Neuron (in vitro differentiated cells): ENCODE measurements at regions not wholly inside any gene's neighbourhood (a gene's known extent, or its start where the extent isn't known, plus 50 kb on each side); places are given as distances from the start of the nearest gene placed in this dataset.

Experiments
- H2AFZ ChIP-seq: one replicate; pipeline ENCODE4 v1.6.1; 2013; ENCODE audit warnings: low read depth, mild to moderate bottlenecking, inconsistent platforms, low read length, moderate library complexity
- H3K27me3 ChIP-seq: one replicate; pipeline ENCODE4 v1.6.1; 2013; ENCODE audit warnings: low read length; ENCODE audit not compliant: insufficient read depth
- H3K36me3 ChIP-seq: one replicate; pipeline ENCODE4 v1.6.1; 2013; ENCODE audit warnings: low read length; ENCODE audit not compliant: insufficient read depth
- H3K4me1 ChIP-seq: one replicate; pipeline ENCODE4 v1.6.1; 2013; ENCODE audit warnings: low read length; ENCODE audit not compliant: insufficient read depth
- H3K4me3 ChIP-seq: 2 replicates; pipeline ENCODE4 v1.5.1; 2013; ENCODE audit warnings: mild to moderate bottlenecking, low read length, moderate library complexity
- H3K9me3 ChIP-seq: one replicate; pipeline ENCODE4 v1.6.1; 2013; ENCODE audit warnings: low read length

GRCh38 chr14:83733670-83734069, 1796.3 kb upstream of the FLRT2 start:
- Histone ChIP-seq H3K36me3 (no peaks in the 10 kb centered on the region), H3K27me3 (no peaks in the 10 kb centered on the region), H3K9me3 (no peaks in the 10 kb centered on the region), H2AFZ (no peak overlapping the region), H3K4me1 (no peaks in the 10 kb centered on the region), H3K4me3 (no peak overlapping the region)

- no peaks in the 10 kb centered on the region for H3K4me1 ChIP-seq
- no peaks in the 10 kb centered on the region for H3K36me3 ChIP-seq
- no peak overlapping the region for H2AFZ ChIP-seq
- no peak overlapping the region for H3K4me3 ChIP-seq
- no peaks in the 10 kb centered on the region for H3K9me3 ChIP-seq
- no peaks in the 10 kb centered on the region for H3K27me3 ChIP-seq
Observed at GRCh38 chr14:83734431-83734830, 1795.5 kb upstream of the FLRT2 start.

GRCh38 chr14:83741269-83741668, 1788.7 kb upstream of the FLRT2 start:
- Histone ChIP-seq H2AFZ (no peak overlapping the region), H3K9me3 (no peaks in the 10 kb centered on the region), H3K4me1 (no peaks in the 10 kb centered on the region), H3K36me3 (no peaks in the 10 kb centered on the region), H3K27me3 (no peaks in the 10 kb centered on the region), H3K4me3 (no peak overlapping the region)

- H3K27me3 ChIP-seq = no peaks in the 10 kb centered on the region
- H3K36me3 ChIP-seq = no peaks in the 10 kb centered on the region
- no peak overlapping the region for H3K4me3 ChIP-seq
- no peak overlapping the region for H2AFZ ChIP-seq
- no peaks in the 10 kb centered on the region for H3K9me3 ChIP-seq
- no peaks in the 10 kb centered on the region for H3K4me1 ChIP-seq
Observed at GRCh38 chr14:83744224-83744623, 1785.7 kb upstream of the FLRT2 start.

- Histone ChIP-seq H3K9me3 (no peaks in the 10 kb centered on the region), H3K27me3 (no peaks in the 10 kb centered on the region), H3K4me1 (no peaks in the 10 kb centered on the region), H2AFZ (no peak overlapping the region), H3K36me3 (no peaks in the 10 kb centered on the region), H3K4me3 (no peak overlapping the region)
Observed at GRCh38 chr14:83744891-83745290, 1785.1 kb upstream of the FLRT2 start.

- no peak overlapping the region for H2AFZ ChIP-seq
- no peaks in the 10 kb centered on the region for H3K27me3 ChIP-seq
- no peaks in the 10 kb centered on the region for H3K9me3 ChIP-seq
- no peaks in the 10 kb centered on the region for H3K36me3 ChIP-seq
- no peaks in the 10 kb centered on the region for H3K4me1 ChIP-seq
- no peak overlapping the region for H3K4me3 ChIP-seq
Observed at GRCh38 chr14:83746336-83746735, 1783.6 kb upstream of the FLRT2 start.

GRCh38 chr14:83757916-83758315, 1772.0 kb upstream of the FLRT2 start:
- Histone ChIP-seq H3K9me3 (no peaks in the 10 kb centered on the region), H3K4me1 (no peaks in the 10 kb centered on the region), H3K27me3 (no peaks in the 10 kb centered on the region), H2AFZ (no peak overlapping the region), H3K4me3 (no peak overlapping the region), H3K36me3 (no peaks in the 10 kb centered on the region)

- Histone ChIP-seq H3K27me3 (no peaks in the 10 kb centered on the region), H3K4me3 (no peak overlapping the region), H3K9me3 (no peaks in the 10 kb centered on the region), H2AFZ (peak overlapping the region; percentile 36), H3K4me1 (peaks cover 2% of the 10 kb centered on the region), H3K36me3 (no peaks in the 10 kb centered on the region)
Observed at GRCh38 chr14:83764656-83765599, 1765.0 kb upstream of the FLRT2 start.

- Histone ChIP-seq H3K36me3 (no peaks in the 10 kb centered on the region), H3K27me3 (no peaks in the 10 kb centered on the region), H3K4me3 (no peak overlapping the region), H2AFZ (no peak overlapping the region), H3K9me3 (no peaks in the 10 kb centered on the region), H3K4me1 (no peaks in the 10 kb centered on the region)
Observed at GRCh38 chr14:83777516-83777915, 1752.4 kb upstream of the FLRT2 start.

- no peaks in the 10 kb centered on the region for H3K9me3 ChIP-seq
- H3K36me3 ChIP-seq = no peaks in the 10 kb centered on the region
- no peaks in the 10 kb centered on the region for H3K27me3 ChIP-seq
- H2AFZ ChIP-seq = no peak overlapping the region
- H3K4me3 ChIP-seq = no peak overlapping the region
- H3K4me1 ChIP-seq = no peaks in the 10 kb centered on the region
Observed at GRCh38 chr14:83779266-83779665, 1750.7 kb upstream of the FLRT2 start.

- Histone ChIP-seq H2AFZ (no peak overlapping the region), H3K36me3 (no peaks in the 10 kb centered on the region), H3K4me1 (no peaks in the 10 kb centered on the region), H3K27me3 (no peaks in the 10 kb centered on the region), H3K4me3 (no peak overlapping the region), H3K9me3 (no peaks in the 10 kb centered on the region)
Observed at GRCh38 chr14:83780321-83780720, 1749.6 kb upstream of the FLRT2 start.

GRCh38 chr14:83798421-83798820, 1731.5 kb upstream of the FLRT2 start:
- no peaks in the 10 kb centered on the region for H3K9me3 ChIP-seq
- no peaks in the 10 kb centered on the region for H3K36me3 ChIP-seq
- no peak overlapping the region for H3K4me3 ChIP-seq
- H3K27me3 ChIP-seq = no peaks in the 10 kb centered on the region
- no peak overlapping the region for H2AFZ ChIP-seq
- H3K4me1 ChIP-seq = no peaks in the 10 kb centered on the region

- Histone ChIP-seq H3K36me3 (no peaks in the 10 kb centered on the region), H3K9me3 (no peaks in the 10 kb centered on the region), H3K4me3 (no peak overlapping the region), H3K27me3 (no peaks in the 10 kb centered on the region), H3K4me1 (no peaks in the 10 kb centered on the region), H2AFZ (no peak overlapping the region)
Observed at GRCh38 chr14:83799233-83799632, 1730.7 kb upstream of the FLRT2 start.

GRCh38 chr14:83814896-83815295, 1715.0 kb upstream of the FLRT2 start:
- Histone ChIP-seq H3K9me3 (no peaks in the 10 kb centered on the region), H2AFZ (no peak overlapping the region), H3K4me3 (no peak overlapping the region), H3K4me1 (no peaks in the 10 kb centered on the region), H3K36me3 (no peaks in the 10 kb centered on the region), H3K27me3 (no peaks in the 10 kb centered on the region)
